ENCODE measurements at regions not wholly inside any gene's neighbourhood (a gene's known extent, or its start where the extent isn't known, plus 50 kb on each side); places are given as distances from the start of the nearest gene placed in this dataset.

- Histone ChIP-seq H3K27me3 (ENCODE audit: control insufficient read depth, insufficient read depth, low read length) (no peaks in the 10 kb centered on the region), H3K27ac (ENCODE audit: low read depth, low read length) (no peak overlapping the region), H3K4me3 (ENCODE audit: low read length) (no peak overlapping the region), H3K36me3 (ENCODE audit: control insufficient read depth, insufficient read depth, low read length) (no peaks in the 10 kb centered on the region), H3K4me1 (ENCODE audit: control insufficient read depth, insufficient read depth, low read length) (no peaks in the 10 kb centered on the region), H3K9ac (ENCODE audit: low read length) (no peak overlapping the region)
These were observed 695.3 kb downstream of the TBC1D22A start for GRCh38 chr22:47457509-47458300.

- Histone ChIP-seq H3K4me3 (ENCODE audit: low read length) (no peak overlapping the region), H3K9ac (ENCODE audit: low read length) (no peak overlapping the region), H3K36me3 (ENCODE audit: control insufficient read depth, insufficient read depth, low read length) (no peaks in the 10 kb centered on the region), H3K4me1 (ENCODE audit: control insufficient read depth, insufficient read depth, low read length) (no peaks in the 10 kb centered on the region), H3K27me3 (ENCODE audit: control insufficient read depth, insufficient read depth, low read length) (no peaks in the 10 kb centered on the region), H3K27ac (ENCODE audit: low read depth, low read length) (no peak overlapping the region)
These were observed 694.6 kb downstream of the TBC1D22A start for GRCh38 chr22:47457021-47457420.

DNA sequence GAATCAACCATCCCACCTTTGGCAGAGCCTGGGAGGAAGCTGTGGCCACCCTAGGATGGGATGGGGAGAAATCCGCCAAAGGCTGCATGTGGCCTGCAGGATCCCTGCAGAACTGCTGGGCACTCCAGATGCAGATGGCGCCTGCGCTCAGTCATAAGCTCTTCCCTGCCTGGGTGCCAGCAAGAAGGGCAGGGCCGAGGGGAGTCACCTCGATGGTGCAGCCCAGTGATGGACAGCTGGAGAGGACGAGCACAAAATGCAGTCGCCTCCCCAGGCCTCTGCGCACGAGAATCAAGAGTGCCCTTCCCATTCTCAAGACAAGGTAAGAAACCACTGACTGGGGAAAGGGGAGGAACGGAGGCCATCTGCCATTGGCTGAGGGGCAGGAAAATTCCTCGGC lies 693.6 kb downstream of the TBC1D22A start:
- no peaks in the 10 kb centered on the region for H3K36me3 ChIP-seq (ENCODE audit: control insufficient read depth, insufficient read depth, low read length)
- no peak overlapping the region for H3K4me3 ChIP-seq (ENCODE audit: low read length)
- no peak overlapping the region for H3K27ac ChIP-seq (ENCODE audit: low read depth, low read length)
- H3K4me1 ChIP-seq (ENCODE audit: control insufficient read depth, insufficient read depth, low read length): no peaks in the 10 kb centered on the region
- H3K9ac ChIP-seq (ENCODE audit: low read length): no peak overlapping the region
- no peaks in the 10 kb centered on the region for H3K27me3 ChIP-seq (ENCODE audit: control insufficient read depth, insufficient read depth, low read length)

DNA sequence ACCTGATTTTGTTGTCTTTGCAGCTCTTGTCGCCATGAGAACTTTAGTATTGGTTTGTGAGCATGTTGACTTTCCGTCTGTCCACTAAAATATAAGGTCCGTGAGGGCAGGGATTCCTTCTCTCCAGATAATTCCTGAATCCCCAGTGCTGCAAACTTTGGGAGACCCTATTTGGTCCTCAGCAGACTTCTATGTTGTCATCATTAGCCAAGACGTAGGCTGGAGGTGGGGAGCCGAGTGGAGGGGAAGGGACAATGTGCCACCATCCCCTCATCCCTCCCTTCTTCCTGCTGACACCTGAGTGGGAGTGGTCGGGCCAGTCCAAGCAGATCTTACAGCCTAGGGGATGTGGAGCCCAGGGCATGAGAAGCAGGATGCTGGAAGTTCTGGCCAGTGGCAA lies 690.6 kb downstream of the TBC1D22A start:
- Histone ChIP-seq H3K4me3 (ENCODE audit: low read length) (no peak overlapping the region), H3K27ac (ENCODE audit: low read depth, low read length) (no peak overlapping the region), H3K27me3 (ENCODE audit: control insufficient read depth, insufficient read depth, low read length) (no peaks in the 10 kb centered on the region), H3K4me1 (ENCODE audit: control insufficient read depth, insufficient read depth, low read length) (peaks cover 3% of the 10 kb centered on the region), H3K9ac (ENCODE audit: low read length) (no peak overlapping the region), H3K36me3 (ENCODE audit: control insufficient read depth, insufficient read depth, low read length) (no peaks in the 10 kb centered on the region)

GRCh38 chr22:47452184-47452583 lies 689.7 kb downstream of the TBC1D22A start:
- Histone ChIP-seq H3K4me3 (ENCODE audit: low read length) (no peak overlapping the region), H3K4me1 (ENCODE audit: control insufficient read depth, insufficient read depth, low read length) (peaks cover 3% of the 10 kb centered on the region), H3K36me3 (ENCODE audit: control insufficient read depth, insufficient read depth, low read length) (no peaks in the 10 kb centered on the region), H3K27ac (ENCODE audit: low read depth, low read length) (no peak overlapping the region), H3K27me3 (ENCODE audit: control insufficient read depth, insufficient read depth, low read length) (no peaks in the 10 kb centered on the region), H3K9ac (ENCODE audit: low read length) (no peak overlapping the region)

DNA sequence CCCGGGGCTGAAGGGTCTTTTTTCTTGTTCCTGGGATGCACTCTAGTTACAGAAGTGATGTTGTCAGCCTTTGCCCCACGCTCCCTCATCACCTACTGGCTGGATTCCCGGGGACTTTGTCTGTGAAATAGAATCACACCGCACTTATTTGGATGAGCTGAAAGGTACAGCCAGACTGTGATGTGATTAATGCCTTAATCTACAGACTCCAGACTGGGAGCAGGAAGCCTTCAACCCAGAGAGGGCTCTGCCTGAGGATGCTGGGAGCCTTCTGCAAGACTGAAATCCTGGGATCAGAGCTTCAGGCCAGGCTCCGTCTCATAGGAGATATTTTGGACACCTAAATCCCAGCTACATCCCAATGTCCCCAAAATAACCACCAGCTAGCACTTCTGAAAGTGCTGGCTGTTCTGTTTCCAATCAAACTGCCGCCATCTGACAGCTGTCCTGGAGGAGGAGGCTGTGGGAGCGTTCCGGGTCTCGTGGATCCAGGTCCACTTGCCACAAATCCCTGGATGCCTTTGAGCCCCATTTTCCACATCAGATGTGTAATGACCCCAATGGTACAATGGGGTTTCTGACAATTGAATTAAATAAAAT lies 688.5 kb downstream of the TBC1D22A start:
- Histone ChIP-seq H3K4me1 (ENCODE audit: control insufficient read depth, insufficient read depth, low read length) (peaks cover 3% of the 10 kb centered on the region), H3K36me3 (ENCODE audit: control insufficient read depth, insufficient read depth, low read length) (no peaks in the 10 kb centered on the region), H3K4me3 (ENCODE audit: low read length) (no peak overlapping the region), H3K27me3 (ENCODE audit: control insufficient read depth, insufficient read depth, low read length) (no peaks in the 10 kb centered on the region), H3K27ac (ENCODE audit: low read depth, low read length) (no peak overlapping the region), H3K9ac (ENCODE audit: low read length) (no peak overlapping the region)

DNA sequence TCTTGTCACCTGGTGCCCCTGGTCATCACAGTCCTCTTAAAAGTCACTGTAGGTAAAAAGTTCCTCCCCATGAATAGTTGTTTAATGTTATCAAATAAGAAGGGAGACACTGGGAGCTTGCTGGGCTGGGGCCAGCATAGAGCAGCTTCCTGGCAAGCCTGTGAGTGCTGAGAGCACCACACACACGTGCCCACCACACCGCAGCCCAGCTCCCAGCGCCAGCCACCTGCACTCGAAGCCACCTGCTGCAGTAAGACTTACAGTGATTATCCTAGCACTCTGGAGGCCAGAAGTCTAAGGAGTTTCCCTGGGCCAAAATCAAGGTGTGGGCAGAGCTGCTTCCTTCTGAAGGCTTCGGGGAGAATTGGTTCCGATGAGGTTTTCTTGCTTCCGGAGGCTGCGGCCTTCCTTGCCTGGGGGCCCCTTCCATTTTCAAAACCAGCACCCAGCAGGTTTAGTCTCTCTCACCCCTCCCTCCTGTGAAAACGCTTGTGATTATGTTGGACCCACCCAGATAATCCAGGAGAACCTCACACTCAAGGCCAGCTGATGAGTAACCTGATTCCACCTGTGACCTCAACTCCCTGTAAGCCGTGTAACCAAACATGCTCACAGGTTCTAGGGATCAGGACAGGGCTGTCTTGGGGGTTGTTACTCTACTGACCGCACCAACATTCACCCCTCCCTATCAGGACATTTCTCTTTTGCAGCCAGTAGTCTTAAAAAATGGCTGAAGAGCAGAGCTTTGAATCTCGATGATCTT lies 687.2 kb downstream of the TBC1D22A start:
- Histone ChIP-seq H3K4me3 (ENCODE audit: low read length) (no peak overlapping the region), H3K9ac (ENCODE audit: low read length) (no peak overlapping the region), H3K27ac (ENCODE audit: low read depth, low read length) (no peak overlapping the region), H3K4me1 (ENCODE audit: control insufficient read depth, insufficient read depth, low read length) (peaks cover 3% of the 10 kb centered on the region), H3K27me3 (ENCODE audit: control insufficient read depth, insufficient read depth, low read length) (no peaks in the 10 kb centered on the region), H3K36me3 (ENCODE audit: control insufficient read depth, insufficient read depth, low read length) (no peaks in the 10 kb centered on the region)

DNA sequence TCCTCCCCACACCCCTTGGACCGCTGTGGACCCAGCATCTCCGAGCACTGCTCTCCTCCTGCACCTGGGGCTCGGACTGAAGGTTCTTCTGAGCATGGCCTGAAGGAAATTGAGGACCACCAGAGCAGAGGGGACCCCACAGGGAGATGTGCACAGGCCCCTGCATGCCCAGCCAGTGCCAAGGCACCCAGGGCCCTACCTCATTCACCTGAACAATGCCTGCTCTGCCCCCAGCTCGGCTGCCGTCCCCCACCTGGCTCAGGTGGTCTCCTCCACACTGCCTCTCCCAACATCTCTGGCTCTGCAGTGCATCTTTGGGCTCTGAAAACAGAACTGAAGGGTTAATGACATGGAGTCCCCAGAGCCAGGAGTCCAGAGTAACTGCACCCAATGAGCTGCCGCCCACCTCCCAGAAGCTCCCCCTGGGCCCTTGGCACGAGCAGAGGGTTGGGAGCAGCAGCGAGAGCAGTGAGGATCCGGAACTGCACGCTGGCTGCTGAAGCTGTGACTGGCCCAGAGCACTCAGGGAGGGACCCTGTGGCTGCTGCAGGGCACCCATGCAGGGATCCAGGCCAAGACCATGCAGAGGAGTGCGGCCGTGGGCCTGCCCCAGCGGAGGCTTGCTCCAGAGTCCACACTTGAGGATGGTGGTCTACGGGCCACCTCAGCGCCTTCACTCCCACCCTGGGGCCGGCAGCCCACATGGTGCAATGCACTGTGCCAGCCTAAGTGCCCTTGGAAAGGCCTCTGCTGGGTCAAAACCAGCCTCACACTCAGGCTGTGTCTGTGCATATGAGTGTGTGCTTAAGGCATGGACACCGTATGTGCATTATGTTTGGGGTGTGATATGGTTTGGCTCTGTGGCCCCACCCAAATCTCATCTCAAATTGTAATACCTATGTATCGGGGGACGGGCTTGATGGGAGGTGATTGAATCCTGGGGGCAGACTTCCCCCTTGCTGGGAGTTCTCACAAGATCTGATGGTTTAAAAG lies 686.1 kb downstream of the TBC1D22A start:
- H3K27me3 ChIP-seq (ENCODE audit: control insufficient read depth, insufficient read depth, low read length): no peaks in the 10 kb centered on the region
- no peak overlapping the region for H3K27ac ChIP-seq (ENCODE audit: low read depth, low read length)
- H3K36me3 ChIP-seq (ENCODE audit: control insufficient read depth, insufficient read depth, low read length): no peaks in the 10 kb centered on the region
- peaks cover 3% of the 10 kb centered on the region for H3K4me1 ChIP-seq (ENCODE audit: control insufficient read depth, insufficient read depth, low read length)
- H3K4me3 ChIP-seq (ENCODE audit: low read length): no peak overlapping the region
- H3K9ac ChIP-seq (ENCODE audit: low read length): no peak overlapping the region

DNA sequence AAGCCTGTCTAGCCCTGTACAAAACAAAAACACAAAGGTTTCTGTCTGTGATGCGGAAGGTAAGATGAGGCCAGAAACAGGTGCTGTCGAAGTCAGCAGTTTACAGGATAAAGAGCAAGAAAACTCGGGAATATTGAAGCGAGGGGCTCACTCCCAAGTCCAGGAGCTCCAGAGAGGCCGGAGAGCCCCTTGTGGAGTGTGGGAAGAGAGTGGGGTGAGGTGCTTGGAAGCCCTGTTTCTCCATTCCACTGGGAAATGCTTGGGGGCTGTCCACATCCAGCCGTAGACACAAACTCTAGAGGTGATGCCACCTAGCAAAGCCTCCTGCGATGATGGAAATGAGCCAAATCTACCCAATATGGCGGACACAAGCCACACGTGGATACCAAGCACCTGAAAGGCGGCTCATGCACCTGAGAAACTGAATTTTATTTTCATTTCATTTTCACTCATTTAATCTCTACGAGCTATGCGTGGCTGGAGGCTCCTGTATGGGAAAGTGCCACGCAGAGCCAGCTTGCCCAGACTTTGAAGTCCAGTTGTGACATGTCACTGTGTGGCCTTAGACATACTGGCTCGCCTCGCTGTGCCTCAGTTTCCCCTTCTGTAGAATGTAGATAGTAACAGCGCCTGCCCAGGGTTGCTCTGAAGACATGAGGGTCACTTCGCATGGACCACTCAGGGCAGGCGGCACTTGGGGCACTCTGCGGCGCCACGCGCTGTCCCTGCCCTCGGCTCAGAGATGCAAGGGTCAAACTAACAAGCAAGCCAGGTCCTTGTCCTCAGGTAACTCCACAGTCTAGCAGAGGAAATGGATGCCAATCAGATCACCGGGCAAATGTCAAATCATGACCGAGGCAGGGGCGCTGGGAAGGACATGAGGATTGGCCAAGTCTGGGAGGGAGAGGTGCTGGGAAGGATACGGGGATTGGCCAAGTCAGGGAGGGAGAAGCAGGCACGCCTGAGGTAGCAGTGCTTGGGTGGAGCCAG lies 684.7 kb downstream of the TBC1D22A start:
- Histone ChIP-seq H3K36me3 (ENCODE audit: control insufficient read depth, insufficient read depth, low read length) (no peaks in the 10 kb centered on the region), H3K4me3 (ENCODE audit: low read length) (no peak overlapping the region), H3K27ac (ENCODE audit: low read depth, low read length) (no peak overlapping the region), H3K27me3 (ENCODE audit: control insufficient read depth, insufficient read depth, low read length) (no peaks in the 10 kb centered on the region), H3K9ac (ENCODE audit: low read length) (no peak overlapping the region), H3K4me1 (ENCODE audit: control insufficient read depth, insufficient read depth, low read length) (peaks cover 3% of the 10 kb centered on the region)

DNA sequence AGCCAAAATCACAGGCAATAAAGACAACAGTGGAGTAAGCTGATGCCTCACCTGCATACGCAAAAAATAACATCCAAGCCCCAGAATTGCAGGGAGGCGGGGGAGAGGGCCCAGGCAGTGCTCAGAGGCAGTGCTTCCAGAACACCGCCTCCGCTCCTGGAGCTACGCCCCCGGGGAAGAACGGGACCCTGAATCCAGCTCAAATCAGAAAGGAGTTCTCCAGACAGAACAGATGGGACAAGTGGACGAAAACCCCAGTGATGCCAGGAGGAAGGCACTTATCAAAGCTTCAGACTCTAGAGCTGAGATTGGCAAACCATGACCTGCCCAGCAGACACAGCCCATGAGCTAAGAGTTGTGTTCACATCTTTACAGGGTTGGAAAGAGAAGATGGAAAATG lies 683.9 kb downstream of the TBC1D22A start:
- H3K27ac ChIP-seq (ENCODE audit: low read depth, low read length): no peak overlapping the region
- H3K4me3 ChIP-seq (ENCODE audit: low read length): no peak overlapping the region
- no peaks in the 10 kb centered on the region for H3K27me3 ChIP-seq (ENCODE audit: control insufficient read depth, insufficient read depth, low read length)
- H3K36me3 ChIP-seq (ENCODE audit: control insufficient read depth, insufficient read depth, low read length): no peaks in the 10 kb centered on the region
- peaks cover 3% of the 10 kb centered on the region for H3K4me1 ChIP-seq (ENCODE audit: control insufficient read depth, insufficient read depth, low read length)
- H3K9ac ChIP-seq (ENCODE audit: low read length): no peak overlapping the region

GRCh38 chr22:47445716-47446290 lies 683.4 kb downstream of the TBC1D22A start:
- Histone ChIP-seq H3K4me1 (ENCODE audit: control insufficient read depth, insufficient read depth, low read length) (peaks cover 3% of the 10 kb centered on the region), H3K27me3 (ENCODE audit: control insufficient read depth, insufficient read depth, low read length) (no peaks in the 10 kb centered on the region), H3K4me3 (ENCODE audit: low read length) (no peak overlapping the region), H3K27ac (ENCODE audit: low read depth, low read length) (no peak overlapping the region), H3K36me3 (ENCODE audit: control insufficient read depth, insufficient read depth, low read length) (no peaks in the 10 kb centered on the region), H3K9ac (ENCODE audit: low read length) (no peak overlapping the region)
